K562 (cell line): ENCODE measurements at regions not wholly inside any gene's neighbourhood (a gene's known extent, or its start where the extent isn't known, plus 50 kb on each side); places are given as distances from the start of the nearest gene placed in this dataset.
A peak's percentile ranks its signal among the peaks of the same experiment; 100 is the strongest.

Experiments
- ATAC-seq: fragments of 200-7000 bp; cut with Tn5 transposase; 3 replicates; pipeline ENCODE4 v1.9.1; 2020; ENCODE audit warnings: moderate library complexity
- BruUV-seq: library from RNA; stranded (reverse); fragments of 400-500 nt; replicated peaks from 2 replicates; lab custom pipeline; 2021; lab: Mats Ljungman, UMichigan
- CTCF ChIA-PET: fragments of 300-600 bp; formaldehyde crosslinking; extraction: SDS; loops from one replicate; lab custom pipeline; 2021; ENCODE audit warnings: low intra/inter-chr PET ratio; lab: Yijun Ruan, JAX
- POLR2A ChIA-PET: fragments of 300-600, 350-650 bp; sonication (Branson Sonifier 250); formaldehyde crosslinking; extraction: SDS; loops from one replicate; lab custom pipeline; 2021; ENCODE audit warnings: antibody characterized with exemption, inconsistent platforms; lab: Yijun Ruan, JAX
- DNase-seq, 4 experiments: peaks; one replicate each; pipeline versions ENCODE4 v3.0.0 to v3.0.0-alpha.2; 2011 to 2018; ENCODE audit warnings: low spot score in 3 of 4, mixed read lengths in 3 of 4; ENCODE audit errors: extremely low read depth in 1 of 4
- FAIRE-seq: peaks from 2 replicates; lab custom pipeline; 2011; peaks lifted over from hg19 to GRCh38; lab: Jason Lieb, UNC
- H2AFZ ChIP-seq: 2 replicates; pipeline ENCODE4 v1.6.0; 2011; ENCODE audit warnings: low read depth, low read length, control low read depth, inconsistent platforms
- H3K27ac ChIP-seq: fragments of 200-600 bp; 3 replicates; pipeline ENCODE4 v1.8.0; 2011; ENCODE audit warnings: low read depth, mild to moderate bottlenecking, control low read depth, inconsistent platforms, low read length, moderate library complexity, mixed read lengths; ENCODE audit errors: extremely low read depth
- H3K27me3 ChIP-seq, 2 experiments: fragments of 300-600 bp in 1 of 2; 2 replicates in 1 of 2; 3 replicates in 1 of 2; pipeline versions ENCODE4 v1.6.0 to v1.8.0; 2011; ENCODE audit warnings: inconsistent platforms in 2 of 2, low read length in 2 of 2, mild to moderate bottlenecking in 1 of 2, mixed read lengths in 1 of 2, moderate library complexity in 1 of 2; ENCODE audit not compliant: control insufficient read depth in 2 of 2, insufficient read depth in 2 of 2
- H3K36me3 ChIP-seq: fragments of 300-600 bp; 3 replicates; pipeline ENCODE4 v1.8.0; 2011; ENCODE audit warnings: mild to moderate bottlenecking, low read length, inconsistent platforms; ENCODE audit not compliant: control insufficient read depth, insufficient read depth
- H3K4me1 ChIP-seq, 2 experiments: fragments of 200-600 bp in 1 of 2; replicated peaks in 1 of 2; 2 replicates in 1 of 2; 3 replicates in 1 of 2; pipeline versions ENCODE4 v1.5.1 to v1.8.0; 2011; ENCODE audit warnings: inconsistent platforms in 2 of 2, low read length in 2 of 2, mild to moderate bottlenecking in 1 of 2, mixed read lengths in 1 of 2, moderate library complexity in 1 of 2; ENCODE audit not compliant: control insufficient read depth in 2 of 2, insufficient read depth in 2 of 2
- H3K4me2 ChIP-seq: 2 replicates; pipeline ENCODE4 v1.6.1; 2011; ENCODE audit warnings: low read length, control low read depth, inconsistent platforms, mixed read lengths; ENCODE audit not compliant: insufficient read depth
- H3K4me3 ChIP-seq: fragments of 200-600 bp; sonication (generic), shearing (Covaris generic); 2 replicates; pipeline ENCODE4 v1.5.1; 2016; ENCODE audit warnings: control low read depth, inconsistent platforms
- H3K79me2 ChIP-seq: fragments of 200-600 bp; 3 replicates; pipeline ENCODE4 v1.8.0; 2011; ENCODE audit warnings: low read length, inconsistent platforms; ENCODE audit not compliant: control insufficient read depth, insufficient read depth
- H3K9ac ChIP-seq, 2 experiments: 2 replicates each; pipeline versions ENCODE4 v1.6.0 to v1.6.1; 2011; ENCODE audit warnings: low read depth in 2 of 2, low read length in 2 of 2, control low read depth in 1 of 2, inconsistent platforms in 1 of 2, mild to moderate bottlenecking in 1 of 2, mixed read lengths in 1 of 2; ENCODE audit not compliant: insufficient read depth in 1 of 2
- H3K9me1 ChIP-seq: one replicate; pipeline ENCODE4 v1.6.0; 2011; ENCODE audit warnings: inconsistent platforms, mild to moderate bottlenecking, low read length, moderate library complexity; ENCODE audit not compliant: control insufficient read depth, insufficient read depth
- H3K9me3 ChIP-seq: replicated peaks from 2 replicates; pipeline ENCODE4 v1.5.1; 2011; ENCODE audit warnings: low read depth, low read length, inconsistent platforms; ENCODE audit not compliant: control insufficient read depth, insufficient read depth
- H4K20me1 ChIP-seq: replicated peaks from 2 replicates; pipeline ENCODE4 v1.6.1; 2011; ENCODE audit warnings: low read length, inconsistent platforms, mixed read lengths; ENCODE audit not compliant: control insufficient read depth, insufficient read depth
- C11orf30 ChIP-seq: fragments of 450-650 bp; IDR thresholded peaks from 2 replicates; pipeline ENCODE4 v1.6.1; 2016; ENCODE audit warnings: low read depth, mild to moderate bottlenecking
- HSF4 ChIP-seq: fragments of 250-450 bp; sonication (Bioruptor Pico); IDR thresholded peaks from 2 replicates; pipeline ENCODE4 v2.1.2; 2022; ENCODE audit warnings: mild to moderate bottlenecking, moderate library complexity, borderline replicate concordance
- IRF9 ChIP-seq: fragments of 450-650 bp; IDR thresholded peaks from 2 replicates; pipeline ENCODE4 v1.6.1; 2016; ENCODE audit warnings: missing biosample characterization, missing genetic modification characterization
- MAFF ChIP-seq: IDR thresholded peaks from 2 replicates; pipeline ENCODE4 v1.6.1; 2012; ENCODE audit warnings: low read length, improper control_type of control experiment
- MAFG ChIP-seq: fragments of 450-650 bp; conservative IDR thresholded peaks from 2 replicates; pipeline ENCODE4 v1.6.1; 2016; ENCODE audit warnings: missing genetic modification characterization, missing compliant biosample characterization
- MAFK ChIP-seq: IDR thresholded peaks from 2 replicates; pipeline ENCODE4 v1.6.1; 2011; ENCODE audit warnings: low read length, improper control_type of control experiment
- MYNN ChIP-seq, 2 experiments: sonication (generic); formaldehyde crosslinking in 1 of 2; IDR thresholded peaks; 2 replicates each; pipeline versions ENCODE4 v1.5.0 to v1.6.1; 2016 to 2020; ENCODE audit warnings: antibody characterized with exemption in 1 of 2, missing genetic modification reagents in 1 of 2
- NFRKB ChIP-seq: fragments of 450-650 bp; IDR thresholded peaks from 2 replicates; pipeline ENCODE4 v1.6.1; 2016; ENCODE audit warnings: low read depth
- ZNF316 ChIP-seq: fragments of 450-650 bp; IDR thresholded peaks from 2 replicates; pipeline ENCODE4 v1.6.1; 2016
- WGBS: fragments of 100-300 bp; shearing (Covaris generic); methylation state at CpG from one replicate; pipeline ENCODE4 v1.1.6; 2016; ENCODE audit warnings: low coverage, mixed read lengths; ENCODE audit not compliant: insufficient coverage; ENCODE audit errors: missing lambda C conversion rate; 5-methylcytosine and 5-hydroxymethylcytosine counted together
- in situ Hi-C: fragments of 300-500 bp; cut with MboI; formaldehyde crosslinking; loops from 4 replicates; pipeline ENCODE4 v1.15.0; 2018; ENCODE audit warnings: inconsistent platforms, mixed read lengths
- intact Hi-C: fragments of 100-400 bp; cut with micrococcal nuclease; formaldehyde crosslinking; loops from 2 replicates; pipeline ENCODE4 v1.14.2; 2022

- no peaks in the 10 kb centered on the region for H3K27me3 ChIP-seq
- DNase-seq, result no peak
- no peak overlapping the region for H3K4me3 ChIP-seq
- H3K9me1 ChIP-seq, result no peaks in the 10 kb centered on the region
- H3K36me3 ChIP-seq, result no peaks in the 10 kb centered on the region
- in situ Hi-C loops (no loop called here), intact Hi-C loops (no loop called here)
- no peak overlapping the region for H3K27ac ChIP-seq
- 0% methylated on average over 1 of the region's 1 CpG for WGBS
- POLR2A ChIA-PET, result no interaction called here
- H2AFZ ChIP-seq, result no peak overlapping the region
- H3K4me2 ChIP-seq, result no peak overlapping the region
- no peaks in the 10 kb centered on the region for H3K79me2 ChIP-seq
- no peak for FAIRE-seq
- no peaks in the 10 kb centered on the region for H3K9me3 ChIP-seq
- H4K20me1 ChIP-seq, result no peaks in the 10 kb centered on the region
- TF ChIP-seq MAFK (peak; percentile 68), C11orf30 (peak; percentile 45; the same call in 1 of the 2 replicates), ZNF316 (peak; percentile 70), MAFG (tag) (peak; percentile 52; the same call in 1 of the 2 replicates), IRF9 (tag) (no peak), MAFF (peak; percentile 73), MYNN (IDR thresholded peaks at IDR 0.05) (no peak), MYNN (CRISPR knock-in tag; IDR thresholded peaks at IDR 0.05) (no peak), NFRKB (no peak), HSF4 (CRISPR knock-in tag) (no peak)
- H3K9ac ChIP-seq, result no peak overlapping the region
- CTCF ChIA-PET, result no interaction called here
- no peaks in the 10 kb centered on the region for H3K4me1 ChIP-seq
- ATAC-seq, result no peak
- BruUV-seq, result no TSS peak
Observed at GRCh38 chr2:147062073-147062472, 782.8 kb upstream of the ACVR2A start.
